DMS79 treated with DMSO at 0.1 percent for 48 hours (cell line): ENCODE measurements at regions not wholly inside any gene's neighbourhood (a gene's known extent, or its start where the extent isn't known, plus 50 kb on each side); places are given as distances from the start of the nearest gene placed in this dataset.
"Not testable (repeated sequence)": the region's sequence is repeated elsewhere in the genome, so short reads cannot be mapped to it uniquely, and the experiment has no call there.

Experiments
- DNase-seq: peaks from one replicate; lab custom pipeline; 2025; lab: John Stamatoyannopoulos, UW

DNA sequence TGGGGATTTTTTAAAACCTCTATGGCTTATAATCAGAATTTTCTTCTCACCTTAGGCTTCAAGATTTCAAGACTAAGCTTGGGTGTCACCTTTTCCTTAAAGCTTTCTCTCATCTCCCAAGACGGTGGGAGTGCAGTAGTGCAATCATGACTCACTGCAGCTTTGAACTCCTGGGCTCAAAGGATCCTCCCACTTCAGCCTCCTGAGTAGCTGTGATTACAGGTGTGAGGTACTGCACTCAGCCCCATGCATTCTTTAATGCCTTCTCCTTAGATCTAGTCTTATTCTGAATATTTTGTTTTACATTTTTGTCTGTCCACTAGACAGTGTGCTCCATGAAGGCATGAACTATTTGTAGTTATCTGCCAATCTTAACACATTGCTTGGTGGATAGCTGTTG lies 55.7 kb upstream of the FAT3 start:
- no peak for DNase-seq

DNA sequence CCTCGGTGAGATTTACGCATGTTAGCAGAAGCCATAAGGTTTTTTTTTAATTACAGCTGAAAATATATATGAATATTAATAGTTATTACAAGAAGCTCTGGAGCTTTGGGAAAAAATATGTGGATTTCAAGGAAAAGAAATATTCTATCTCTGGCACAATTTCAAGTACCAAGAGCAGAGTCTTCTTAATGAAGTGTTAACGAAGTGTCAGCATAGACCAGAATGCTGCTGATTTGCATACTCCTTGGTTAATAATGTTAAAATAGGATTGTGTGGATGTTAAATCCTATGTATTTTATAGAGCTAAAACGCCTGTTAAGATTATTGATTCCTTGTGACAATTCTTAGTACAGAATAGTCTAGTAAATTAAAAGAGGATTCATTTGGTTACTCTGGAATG lies 57.0 kb upstream of the FAT3 start:
- DNase-seq, result no peak

DNA sequence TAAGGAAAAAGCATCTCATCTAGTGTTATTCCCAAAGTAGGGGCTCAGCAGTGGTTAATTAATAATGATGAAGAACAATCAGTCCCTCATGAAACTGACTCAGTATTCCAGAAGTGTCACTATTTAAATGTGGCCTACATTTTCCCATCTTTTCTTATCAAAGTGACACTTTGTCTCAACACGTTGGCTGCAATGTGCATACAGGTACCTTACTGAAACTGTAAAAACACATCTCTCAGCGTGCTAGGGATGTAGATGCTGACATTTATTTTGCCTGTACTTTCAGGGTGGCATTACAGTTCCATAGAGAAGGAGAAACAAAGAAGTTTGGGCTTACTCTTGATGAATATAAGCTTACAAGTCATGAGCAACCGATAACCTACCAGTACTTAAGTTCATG lies 58.3 kb upstream of the FAT3 start:
- DNase-seq, result no peak

GRCh38 chr11:92163879-92164278 lies 60.7 kb upstream of the FAT3 start:
- DNase-seq, result no peak

DNA sequence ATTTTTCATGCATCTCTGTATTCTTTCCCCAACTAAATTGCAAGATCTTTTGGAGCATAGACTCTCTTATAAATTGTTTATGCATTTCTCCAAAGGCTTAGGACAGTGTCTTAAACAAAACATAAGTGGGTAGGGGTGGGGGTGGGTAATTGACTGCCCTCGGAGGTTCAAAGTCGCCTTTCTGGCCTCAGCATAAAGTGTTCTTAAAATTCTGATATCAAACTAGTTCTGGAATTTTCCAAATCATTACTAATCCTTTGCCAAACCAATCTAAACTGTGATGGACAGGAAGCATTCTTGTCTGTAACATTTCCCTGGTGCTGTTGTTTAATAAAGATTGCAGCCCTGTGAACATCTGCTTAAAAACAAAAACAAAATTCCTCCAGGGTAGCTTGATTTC lies 61.8 kb upstream of the FAT3 start:
- DNase-seq, result no peak

- no peak for DNase-seq
Observed at GRCh38 chr11:92159931-92160330, 64.7 kb upstream of the FAT3 start.

GRCh38 chr11:92157390-92157789 lies 67.2 kb upstream of the FAT3 start:
- not testable (repeated sequence) for DNase-seq

DNA sequence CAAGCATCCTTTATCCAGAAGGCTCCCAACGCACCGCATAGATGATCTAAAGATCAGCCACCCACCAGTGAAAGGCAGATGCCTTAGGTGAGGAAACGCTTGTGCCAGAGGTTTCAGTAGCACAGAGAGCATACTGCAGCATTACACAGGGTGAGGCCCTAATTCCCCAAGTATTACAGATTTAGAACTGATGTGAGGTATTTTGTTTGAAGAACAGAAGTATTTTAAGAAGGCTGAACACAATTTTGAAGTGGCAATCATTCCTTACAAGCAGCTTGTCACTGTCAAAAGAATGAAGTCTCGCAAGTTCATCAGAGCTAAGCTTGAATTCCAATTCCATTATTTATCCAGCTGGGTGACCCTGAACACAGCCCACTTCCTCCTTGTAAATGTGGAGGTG lies 70.0 kb upstream of the FAT3 start:
- no peak for DNase-seq

GRCh38 chr11:92154110-92154509 lies 70.5 kb upstream of the FAT3 start:
- no peak for DNase-seq

- no peak for DNase-seq
Observed at GRCh38 chr11:92153542-92153941, 71.1 kb upstream of the FAT3 start.

DNA sequence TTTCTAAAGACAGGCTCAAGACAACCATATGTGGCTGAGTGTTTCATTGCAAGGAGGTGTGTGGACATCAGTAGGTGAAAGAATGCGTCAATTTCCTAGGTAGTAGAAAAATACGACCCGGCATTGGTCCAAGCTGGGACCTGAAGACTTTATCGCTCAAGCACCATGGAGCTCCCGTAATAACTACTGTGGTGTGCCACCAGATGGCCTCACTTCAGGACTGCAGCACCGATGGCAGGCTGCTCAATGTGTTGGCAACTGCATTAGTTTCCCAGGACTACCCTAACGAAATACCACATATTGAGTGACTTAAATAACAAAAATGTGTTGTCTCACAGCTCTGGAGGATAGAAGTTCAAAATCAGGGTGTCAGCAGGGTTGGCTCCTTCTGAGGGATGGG lies 72.4 kb upstream of the FAT3 start:
- DNase-seq, result no peak

DNA sequence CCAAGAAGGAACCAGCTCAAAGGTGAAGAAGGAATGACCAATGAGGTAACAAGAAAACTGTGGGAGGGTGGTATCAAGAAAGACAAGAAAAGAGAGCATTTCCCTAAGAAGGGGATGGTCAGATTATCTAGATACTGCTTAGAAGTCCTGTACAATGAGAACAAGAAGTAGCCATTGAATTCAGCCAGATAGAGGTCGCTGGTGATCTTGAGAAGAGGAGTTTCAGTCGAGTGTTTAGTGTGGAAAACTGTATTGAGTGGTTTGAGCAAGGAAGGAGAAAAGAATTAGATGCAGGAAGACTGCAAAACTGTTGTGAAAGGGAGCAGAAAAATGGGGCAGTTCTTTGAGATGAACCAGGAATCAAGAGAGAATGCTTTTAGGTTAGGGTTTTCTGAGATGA lies 74.6 kb upstream of the FAT3 start:
- no peak for DNase-seq

GRCh38 chr11:92141725-92142124 lies 82.9 kb upstream of the FAT3 start:
- DNase-seq, result no peak

- DNase-seq, result no peak
Observed at GRCh38 chr11:92141159-92141558, 83.5 kb upstream of the FAT3 start.

GRCh38 chr11:92140021-92140420 lies 84.6 kb upstream of the FAT3 start:
- DNase-seq, result no peak

DNA sequence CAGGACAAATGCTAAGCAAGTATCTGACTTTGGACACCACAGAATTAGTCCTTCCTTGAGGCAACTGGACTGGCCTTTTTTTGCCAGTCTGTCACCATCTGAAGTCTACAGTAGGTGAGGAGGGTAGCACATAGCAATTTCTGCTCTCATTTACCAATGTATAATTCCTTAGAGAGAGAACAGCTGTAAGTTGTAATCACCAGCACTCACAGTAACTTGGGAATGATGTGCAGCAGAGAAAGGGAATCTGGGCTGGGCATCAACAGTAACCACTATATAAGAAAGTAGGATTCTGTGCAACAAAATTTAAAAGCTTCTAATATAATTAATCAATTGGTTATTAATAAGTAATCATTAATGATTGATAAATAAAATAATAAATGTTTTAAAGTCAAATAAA lies 86.3 kb upstream of the FAT3 start:
- DNase-seq, result no peak

- peak; percentile 79 for DNase-seq
Observed at GRCh38 chr11:92137747-92138146, 86.9 kb upstream of the FAT3 start.

GRCh38 chr11:92136797-92137196 lies 87.8 kb upstream of the FAT3 start:
- DNase-seq, result no peak

DNA sequence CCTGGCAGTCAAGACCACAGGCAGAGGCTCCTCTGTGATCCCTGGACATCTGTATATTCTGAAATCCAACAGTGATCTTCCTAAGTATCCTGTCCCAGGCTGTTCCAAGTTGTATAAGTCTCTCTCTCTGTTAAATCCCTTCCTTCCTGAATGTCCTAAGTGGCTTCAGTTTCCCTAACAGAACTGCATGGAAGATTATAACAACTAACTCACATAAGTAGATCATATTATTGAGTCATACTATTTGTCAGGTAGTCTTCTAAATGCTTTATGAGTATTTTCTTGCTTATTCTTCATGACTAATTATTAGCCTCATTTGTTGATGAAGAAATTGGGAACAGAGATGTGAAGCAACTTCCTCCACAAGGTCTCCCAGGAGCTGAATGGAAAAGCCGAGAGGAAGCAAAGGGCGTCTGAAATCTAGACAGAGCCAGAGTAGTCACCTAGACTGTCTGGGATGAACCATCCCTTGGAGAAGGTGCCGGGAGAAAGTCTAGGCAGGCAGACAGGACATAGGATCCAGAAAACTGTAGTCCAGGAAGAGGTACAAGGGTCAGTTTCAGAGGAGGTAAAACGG lies 93.2 kb upstream of the FAT3 start:
- DNase-seq, result no peak

- no peak for DNase-seq
Observed at GRCh38 chr11:92130421-92130831, 94.2 kb upstream of the FAT3 start.

- DNase-seq, result no peak
Observed at GRCh38 chr11:92129811-92130210, 94.8 kb upstream of the FAT3 start.

DNA sequence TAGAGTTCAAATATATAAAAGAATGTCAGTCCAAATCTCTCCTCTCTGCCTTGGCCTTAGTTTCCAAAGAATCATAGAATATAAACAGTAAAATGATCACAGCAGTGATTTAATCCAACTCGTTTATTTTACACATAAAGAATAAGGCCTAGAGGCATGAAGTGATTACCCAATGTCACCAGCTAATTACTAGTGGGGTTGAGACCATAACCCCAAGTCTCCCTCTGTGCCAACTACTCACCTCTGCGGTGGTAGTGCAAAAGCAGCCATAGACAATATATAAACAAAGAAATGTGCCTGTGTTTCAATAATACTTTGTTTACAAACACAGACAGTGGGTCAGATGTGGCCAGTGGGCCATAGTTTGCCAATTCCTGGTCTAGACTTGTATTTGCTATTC lies 96.6 kb upstream of the FAT3 start:
- no peak for DNase-seq

GRCh38 chr11:92125321-92125720 lies 99.3 kb upstream of the FAT3 start:
- DNase-seq, result no peak

GRCh38 chr11:92123540-92123939 lies 101.1 kb upstream of the FAT3 start:
- no peak for DNase-seq

GRCh38 chr11:92122561-92122960 lies 102.1 kb upstream of the FAT3 start:
- no peak for DNase-seq
